ENCODE measurements at regions not wholly inside any gene's neighbourhood (a gene's known extent, or its start where the extent isn't known, plus 50 kb on each side); places are given as distances from the start of the nearest gene placed in this dataset.
"Not testable (repeated sequence)": the region's sequence is repeated elsewhere in the genome, so short reads cannot be mapped to it uniquely, and the experiment has no call there.

GRCh38 chr4:173669460-173670179 is 139.6 kb upstream of the HAND2 start:
- no peak for ATAC-seq
- Mint-ChIP-seq H3K4me3 (no peak overlapping the region), H3K27ac (no peak overlapping the region), H3K9me3 (ENCODE audit: low read depth) (peaks cover 2% of the 10 kb centered on the region), H3K36me3 (ENCODE audit: low read depth) (no peaks in the 10 kb centered on the region), H3K27me3 (no peaks in the 10 kb centered on the region), H3K4me1 (no peaks in the 10 kb centered on the region)
- intact Hi-C loops (cut with DNase I, micrococcal nuclease): no loop called here
- POLR2A ChIA-PET: no interaction called here
- DNase-seq: no peak
- CTCF ChIA-PET: interaction anchor here (0.7 kb wide), 1 partner anchor 309 kb away, joined by 4 read pairs; no protein-coding TSS in a partner anchor

DNA sequence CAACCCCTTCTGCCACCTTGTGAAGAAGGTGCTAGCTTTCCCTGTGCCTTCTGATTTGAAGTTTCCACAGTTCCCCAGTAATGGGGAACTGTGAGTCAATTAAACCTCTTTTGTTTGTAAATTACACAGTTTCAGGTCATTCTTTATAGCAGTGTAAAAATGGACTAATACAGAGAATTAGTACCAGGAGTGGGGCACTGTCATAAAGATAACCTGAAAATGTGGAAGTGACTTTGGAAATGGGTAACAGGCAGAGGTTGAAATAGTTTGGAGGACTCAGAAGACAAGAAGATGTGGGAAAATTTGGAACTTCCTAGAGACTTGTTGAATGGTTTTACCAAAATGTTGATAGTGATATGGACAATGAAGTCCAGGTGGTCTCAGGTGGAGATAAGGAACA is 131.0 kb upstream of the HAND2 start:
- ChIA-PET CTCF (no interaction called here), POLR2A (no interaction called here)
- H3K4me1 Mint-ChIP-seq: no peaks in the 10 kb centered on the region
- ATAC-seq (no peak), DNase-seq (no peak)
- H3K27ac Mint-ChIP-seq: no peak overlapping the region
- H3K27me3 Mint-ChIP-seq: peaks cover 8% of the 10 kb centered on the region
- H3K4me3 Mint-ChIP-seq: no peak overlapping the region
- no peaks in the 10 kb centered on the region for H3K9me3 Mint-ChIP-seq (ENCODE audit: low read depth)
- no peaks in the 10 kb centered on the region for H3K36me3 Mint-ChIP-seq (ENCODE audit: low read depth)
- intact Hi-C loops (cut with DNase I, micrococcal nuclease): no loop called here

DNA sequence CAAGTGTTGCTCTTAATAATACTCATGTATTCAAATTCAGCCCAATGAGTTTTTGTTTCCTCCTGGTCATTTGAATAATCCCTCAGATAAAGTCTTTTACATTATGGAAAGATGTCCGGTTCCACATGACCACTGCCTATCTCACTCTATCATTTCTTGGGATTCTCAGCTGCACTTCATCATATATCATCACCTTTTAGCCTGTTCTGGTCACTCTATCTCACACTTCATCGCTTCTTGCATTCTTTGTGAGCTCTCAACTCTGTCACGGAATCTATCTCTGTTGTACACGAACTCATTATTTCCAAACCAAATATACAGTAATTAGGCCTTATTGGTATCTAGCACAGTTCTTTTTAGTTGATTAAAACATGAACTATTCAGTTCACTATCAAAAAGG is 126.9 kb upstream of the HAND2 start:
- no peak for DNase-seq
- no peak overlapping the region for H3K4me3 Mint-ChIP-seq
- no peaks in the 10 kb centered on the region for H3K36me3 Mint-ChIP-seq (ENCODE audit: low read depth)
- no peak overlapping the region for H3K27ac Mint-ChIP-seq
- ATAC-seq: no peak
- H3K4me1 Mint-ChIP-seq: no peaks in the 10 kb centered on the region
- ChIA-PET POLR2A (no interaction called here), CTCF (no interaction called here)
- peaks cover 8% of the 10 kb centered on the region for H3K27me3 Mint-ChIP-seq
- intact Hi-C loops (cut with DNase I, micrococcal nuclease): no loop called here
- H3K9me3 Mint-ChIP-seq (ENCODE audit: low read depth): no peaks in the 10 kb centered on the region

GRCh38 chr4:173652283-173652931 is 122.4 kb upstream of the HAND2 start:
- Mint-ChIP-seq H3K27me3 (peaks cover 5% of the 10 kb centered on the region), H3K4me1 (no peaks in the 10 kb centered on the region), H3K27ac (no peak overlapping the region), H3K4me3 (no peak overlapping the region), H3K36me3 (ENCODE audit: low read depth) (no peaks in the 10 kb centered on the region), H3K9me3 (ENCODE audit: low read depth) (no peaks in the 10 kb centered on the region)
- no peak for ATAC-seq
- POLR2A ChIA-PET: no interaction called here
- CTCF ChIA-PET: no interaction called here
- no peak for DNase-seq
- intact Hi-C loops (cut with DNase I, micrococcal nuclease): no loop called here

- POLR2A ChIA-PET: no interaction called here
- H3K9me3 Mint-ChIP-seq (ENCODE audit: low read depth): no peaks in the 10 kb centered on the region
- no peak overlapping the region for H3K4me3 Mint-ChIP-seq
- ATAC-seq (no peak), DNase-seq (no peak)
- no peak overlapping the region for H3K27ac Mint-ChIP-seq
- peaks cover 5% of the 10 kb centered on the region for H3K27me3 Mint-ChIP-seq
- no peaks in the 10 kb centered on the region for H3K36me3 Mint-ChIP-seq (ENCODE audit: low read depth)
- CTCF ChIA-PET: no interaction called here
- intact Hi-C loops (cut with DNase I, micrococcal nuclease): no loop called here
- H3K4me1 Mint-ChIP-seq: no peaks in the 10 kb centered on the region
Observed at GRCh38 chr4:173651651-173652282, 121.7 kb upstream of the HAND2 start.

DNA sequence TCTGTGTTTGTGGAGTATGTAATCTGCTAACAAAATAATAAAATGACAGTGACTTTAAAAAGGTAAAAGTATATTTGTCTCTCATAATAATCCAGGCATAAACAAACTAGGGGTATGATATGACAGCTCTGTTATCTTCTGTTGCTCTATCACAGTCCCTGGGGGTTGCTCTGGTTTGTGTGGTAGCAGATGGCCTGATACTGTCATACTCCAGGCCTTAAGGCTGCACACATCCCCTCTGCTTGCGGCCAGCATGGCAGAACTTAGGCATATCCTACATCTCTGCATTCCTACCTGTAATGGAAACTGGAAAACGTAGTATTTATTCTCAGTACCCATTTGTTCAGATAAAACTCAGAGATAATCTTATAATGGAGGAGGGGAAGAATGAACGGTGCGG is 117.9 kb upstream of the HAND2 start:
- Mint-ChIP-seq H3K4me1 (no peaks in the 10 kb centered on the region), H3K4me3 (no peak overlapping the region), H3K9me3 (ENCODE audit: low read depth) (no peaks in the 10 kb centered on the region), H3K27ac (no peak overlapping the region), H3K36me3 (ENCODE audit: low read depth) (no peaks in the 10 kb centered on the region), H3K27me3 (peaks cover 5% of the 10 kb centered on the region)
- no peak for DNase-seq
- intact Hi-C loops (cut with DNase I, micrococcal nuclease): no loop called here
- POLR2A ChIA-PET: no interaction called here
- CTCF ChIA-PET: interaction anchor here (0.6 kb wide), 1 partner anchor 534 kb away, joined by 3 read pairs; no protein-coding TSS in a partner anchor
- ATAC-seq: no peak

DNA sequence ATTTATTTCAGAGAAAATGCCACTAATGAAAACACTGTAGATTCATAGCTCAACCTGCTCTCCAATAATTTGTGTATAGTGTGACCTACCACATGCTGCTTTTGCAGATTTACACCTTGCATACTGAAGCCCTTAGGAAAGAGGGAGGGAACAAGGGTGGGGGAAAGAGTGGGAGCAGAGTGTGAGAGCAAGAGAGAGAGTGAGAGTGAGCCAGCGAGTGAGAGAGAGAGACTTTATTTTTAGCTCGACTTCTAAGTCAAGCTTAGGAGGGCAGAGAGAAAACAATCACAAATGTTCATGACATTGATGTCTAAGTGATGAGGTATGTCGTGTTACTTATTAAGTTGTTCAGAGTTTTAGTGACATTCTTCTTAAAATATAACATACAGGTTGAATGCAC is 112.5 kb upstream of the HAND2 start:
- ATAC-seq: no peak
- H3K4me1 Mint-ChIP-seq: no peaks in the 10 kb centered on the region
- H3K9me3 Mint-ChIP-seq (ENCODE audit: low read depth): peaks cover 3% of the 10 kb centered on the region
- intact Hi-C loops (cut with DNase I, micrococcal nuclease): no loop called here
- H3K4me3 Mint-ChIP-seq: no peak overlapping the region
- no peak for DNase-seq
- POLR2A ChIA-PET: no interaction called here
- H3K27ac Mint-ChIP-seq: no peak overlapping the region
- CTCF ChIA-PET: no interaction called here
- H3K27me3 Mint-ChIP-seq: peaks cover 5% of the 10 kb centered on the region
- no peaks in the 10 kb centered on the region for H3K36me3 Mint-ChIP-seq (ENCODE audit: low read depth)

DNA sequence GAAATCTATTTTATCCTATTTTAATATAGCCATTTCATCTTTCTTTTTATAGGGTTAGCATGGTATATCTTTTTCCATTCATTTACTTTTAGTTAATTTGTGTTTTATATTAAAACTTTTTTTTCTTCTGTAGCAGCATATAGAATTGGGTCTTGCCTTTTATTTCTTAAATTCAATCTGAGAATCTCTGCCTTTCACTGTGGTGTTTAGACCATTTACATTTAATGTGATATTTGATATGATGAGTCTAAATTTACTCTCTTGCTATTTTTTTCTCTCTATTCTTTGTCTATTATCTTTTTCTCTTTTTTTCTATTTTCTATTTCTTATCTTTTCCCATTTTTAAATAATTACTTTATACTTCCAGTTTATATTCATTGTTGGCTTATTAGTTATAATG is 105.4 kb upstream of the HAND2 start:
- intact Hi-C loops (cut with DNase I, micrococcal nuclease): no loop called here
- H3K4me3 Mint-ChIP-seq: no peak overlapping the region
- no peaks in the 10 kb centered on the region for H3K36me3 Mint-ChIP-seq (ENCODE audit: low read depth)
- H3K27me3 Mint-ChIP-seq: no peaks in the 10 kb centered on the region
- ATAC-seq: no peak
- ChIA-PET CTCF (no interaction called here), POLR2A (no interaction called here)
- peaks cover 19% of the 10 kb centered on the region for H3K9me3 Mint-ChIP-seq (ENCODE audit: low read depth)
- DNase-seq: no peak
- H3K4me1 Mint-ChIP-seq: no peaks in the 10 kb centered on the region
- no peak overlapping the region for H3K27ac Mint-ChIP-seq

DNA sequence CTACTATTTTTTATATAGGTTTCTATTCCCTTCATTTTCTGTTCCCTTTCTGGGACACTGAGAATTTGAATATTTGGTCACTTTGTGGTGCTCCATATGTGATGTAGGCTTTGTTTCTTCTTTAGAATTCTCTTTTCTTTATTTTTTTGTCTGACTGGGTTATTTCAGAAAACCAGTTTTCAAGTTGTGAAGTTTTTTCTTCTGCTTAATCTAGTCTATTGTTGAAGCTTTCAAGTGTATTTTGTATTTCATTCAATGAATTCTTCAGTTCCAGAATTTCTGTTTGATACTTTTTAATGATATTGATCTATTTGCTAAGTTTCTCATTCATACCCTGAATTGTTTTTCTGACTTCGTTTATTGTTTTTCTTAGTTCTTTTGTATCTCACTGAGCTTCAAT is 96.2 kb upstream of the HAND2 start:
- Mint-ChIP-seq H3K36me3 (ENCODE audit: low read depth) (no peaks in the 10 kb centered on the region), H3K27ac (no peak overlapping the region), H3K4me3 (no peak overlapping the region), H3K9me3 (ENCODE audit: low read depth) (peaks cover 30% of the 10 kb centered on the region), H3K4me1 (no peaks in the 10 kb centered on the region), H3K27me3 (no peaks in the 10 kb centered on the region)
- ATAC-seq (no peak), DNase-seq (no peak)
- ChIA-PET CTCF (no interaction called here), POLR2A (no interaction called here)
- intact Hi-C loops (cut with DNase I, micrococcal nuclease): no loop called here

DNA sequence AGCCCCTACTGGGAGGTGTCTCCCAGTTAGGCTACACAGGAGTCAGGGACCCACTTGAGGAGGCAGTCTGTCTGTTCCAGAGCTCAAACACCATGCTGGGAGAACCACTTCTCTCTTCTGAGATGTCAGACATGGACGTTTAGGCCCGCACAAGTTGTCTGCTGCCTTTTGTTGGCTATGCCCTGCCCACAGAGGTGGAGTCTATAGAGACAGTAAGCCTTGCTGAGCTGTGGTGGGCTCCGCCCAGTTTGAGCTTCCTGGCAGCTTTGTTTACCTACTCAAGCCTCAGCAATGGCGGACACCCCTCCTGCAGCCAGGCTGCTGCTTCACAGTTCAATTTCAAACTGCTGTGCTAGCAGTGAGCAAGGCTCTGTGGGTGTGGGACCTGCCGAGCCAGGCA is 88.6 kb upstream of the HAND2 start:
- H3K4me1 Mint-ChIP-seq; H3K4me3 Mint-ChIP-seq; H3K36me3 Mint-ChIP-seq (ENCODE audit: low read depth); DNase-seq; CTCF ChIA-PET; H3K27ac Mint-ChIP-seq; POLR2A ChIA-PET; ATAC-seq; H3K27me3 Mint-ChIP-seq; intact Hi-C loops (cut with DNase I, micrococcal nuclease): not testable (repeated sequence)
- H3K9me3 Mint-ChIP-seq (ENCODE audit: low read depth): peaks cover 12% of the 10 kb centered on the region

GRCh38 chr4:173609158-173609557 is 79.1 kb upstream of the HAND2 start:
- H3K4me1 Mint-ChIP-seq: no peaks in the 10 kb centered on the region
- intact Hi-C loops (cut with DNase I, micrococcal nuclease): no loop called here

DNA sequence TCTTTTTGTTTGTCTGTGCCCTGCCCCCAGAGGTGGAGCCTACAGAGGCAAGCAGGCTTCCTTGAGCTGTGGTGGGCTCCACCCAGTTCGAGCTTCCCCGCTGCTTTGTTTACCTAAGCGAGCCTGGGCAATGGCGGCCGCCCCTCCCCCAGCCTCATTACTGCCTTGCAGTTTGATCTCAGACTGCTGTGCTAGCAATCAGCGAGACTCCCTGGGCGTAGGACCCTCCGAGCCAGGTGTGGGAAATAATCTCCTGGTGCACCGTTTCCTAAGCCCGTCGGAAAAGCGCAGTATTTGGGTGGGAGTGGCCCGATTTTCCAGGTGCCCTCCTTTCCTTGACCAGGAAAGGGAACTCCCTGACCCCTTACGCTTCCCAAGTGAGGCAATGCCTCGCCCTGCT is 78.6 kb upstream of the HAND2 start:
- H3K4me1 Mint-ChIP-seq; POLR2A ChIA-PET; DNase-seq; H3K27me3 Mint-ChIP-seq; H3K9me3 Mint-ChIP-seq (ENCODE audit: low read depth); intact Hi-C loops (cut with DNase I, micrococcal nuclease); H3K27ac Mint-ChIP-seq; ATAC-seq; CTCF ChIA-PET; H3K4me3 Mint-ChIP-seq; H3K36me3 Mint-ChIP-seq (ENCODE audit: low read depth): not testable (repeated sequence)

More at GRCh38 chr4:173609158-173609557, 79.1 kb upstream of the HAND2 start:
- Mint-ChIP-seq H3K27ac (no peak overlapping the region), H3K27me3 (peaks cover 4% of the 10 kb centered on the region), H3K9me3 (ENCODE audit: low read depth) (peaks cover 1% of the 10 kb centered on the region), H3K4me3 (no peak overlapping the region), H3K36me3 (ENCODE audit: low read depth) (no peaks in the 10 kb centered on the region)
- CTCF ChIA-PET: no interaction called here
- DNase-seq (no peak), ATAC-seq (no peak)
- POLR2A ChIA-PET: no interaction called here

Data from activated CD4-positive, alpha-beta T cell treated with anti-CD3 and anti-CD28 coated beads for 36 hours (primary cell).